8988T (cell line): ENCODE measurements at regions not wholly inside any gene's neighbourhood (a gene's known extent, or its start where the extent isn't known, plus 50 kb on each side); places are given as distances from the start of the nearest gene placed in this dataset.
"Not testable (repeated sequence)": the region's sequence is repeated elsewhere in the genome, so short reads cannot be mapped to it uniquely, and the experiment has no call there.

Experiments
- DNase-seq: peaks from one replicate; pipeline ENCODE4 v3.0.0; 2011

DNA sequence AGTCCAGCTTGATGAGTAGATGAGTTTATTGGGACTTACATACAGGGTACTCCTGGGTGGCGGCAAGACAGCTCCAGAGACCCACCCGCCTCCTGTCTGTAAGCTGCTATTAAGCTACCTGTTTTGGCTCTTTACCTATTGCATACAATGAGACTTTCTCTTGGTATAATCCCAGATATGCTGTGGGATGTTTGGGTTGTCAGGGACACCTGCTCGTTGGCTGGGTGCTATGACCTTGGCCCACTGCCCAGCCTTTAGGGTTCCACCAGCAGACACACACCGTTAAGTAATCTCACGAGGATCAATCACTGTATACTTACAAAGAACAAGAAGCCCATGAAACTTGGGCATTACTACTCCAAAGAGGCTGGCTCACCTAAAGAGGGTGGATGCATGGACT, 116.4 kb downstream of the NPIPB5 start:
- no peak for DNase-seq

DNA sequence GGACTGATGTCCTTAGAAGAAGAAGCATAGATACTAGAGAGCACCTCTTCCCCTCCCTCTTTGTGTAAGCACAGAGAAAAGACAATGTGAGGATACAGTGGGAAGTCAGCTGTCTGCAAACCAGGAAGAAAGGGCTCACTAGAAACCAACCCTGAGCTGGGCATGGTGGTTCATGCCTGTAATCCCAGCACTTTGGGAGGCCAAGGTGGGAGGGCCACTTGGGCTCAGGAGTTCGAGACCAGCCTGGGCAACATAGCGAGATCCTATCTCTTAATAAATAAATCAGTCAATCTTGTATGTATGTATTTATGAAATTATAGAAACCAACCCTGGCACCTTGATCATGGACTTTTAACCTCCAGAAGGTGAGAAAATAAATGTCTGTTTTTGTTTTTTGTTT, 118.3 kb downstream of the NPIPB5 start:
- no peak for DNase-seq

DNA sequence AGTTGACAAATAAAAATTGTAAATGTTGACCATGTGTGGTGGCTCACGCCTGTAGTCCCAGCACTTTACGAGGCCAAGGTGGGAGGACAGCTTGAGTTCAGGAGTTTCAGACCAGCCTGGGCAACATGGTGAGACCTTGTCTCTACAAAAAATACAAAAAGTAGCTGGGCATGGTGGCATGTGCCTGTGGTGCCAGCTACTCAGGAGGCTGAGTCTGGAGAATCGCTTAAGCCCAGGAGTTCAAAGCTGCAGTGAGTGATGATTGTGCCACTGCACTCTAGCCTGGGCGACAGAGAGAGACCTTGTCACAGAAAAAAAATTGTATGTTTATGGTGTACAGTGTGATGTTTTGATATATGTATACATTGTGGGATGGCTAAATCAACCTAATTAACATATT, 119.6 kb downstream of the NPIPB5 start:
- no peak for DNase-seq

DNA sequence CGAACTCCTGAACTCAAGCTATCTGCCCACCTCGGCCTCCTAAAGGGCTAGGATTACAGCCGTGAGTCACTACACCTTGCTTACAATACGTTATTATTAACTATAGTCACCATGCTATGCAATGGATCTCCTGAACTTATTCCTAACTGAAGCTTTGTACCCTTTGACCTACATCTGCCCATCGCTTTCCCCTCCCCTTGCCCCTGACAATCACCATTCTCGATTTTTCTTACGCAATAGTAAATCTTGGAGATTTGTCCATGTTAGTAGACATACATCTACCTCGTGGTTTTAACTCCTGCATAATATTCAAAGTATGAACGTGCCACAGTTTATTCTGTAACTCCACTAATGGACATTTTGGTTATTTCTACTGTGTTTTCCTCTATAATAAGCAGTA, 120.6 kb downstream of the NPIPB5 start:
- no peak for DNase-seq

DNA sequence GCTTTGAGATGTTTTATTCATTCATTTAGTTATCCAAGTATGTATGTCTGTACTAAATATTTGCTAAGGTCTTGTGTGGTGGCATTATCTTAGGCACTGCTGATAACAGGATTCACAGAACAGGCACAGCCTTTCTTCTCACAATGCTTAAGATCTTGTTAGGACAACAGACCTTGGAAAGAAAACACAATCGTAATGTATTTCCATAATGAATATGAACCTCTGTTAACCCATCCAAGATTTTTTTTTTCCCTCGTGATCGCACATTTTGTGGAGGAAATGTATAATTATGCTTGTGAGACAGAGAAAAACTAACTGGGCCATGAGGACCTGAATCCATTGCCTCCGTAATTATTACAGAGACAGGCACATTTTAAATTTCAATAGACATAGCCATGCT, 121.9 kb downstream of the NPIPB5 start:
- no peak for DNase-seq

DNA sequence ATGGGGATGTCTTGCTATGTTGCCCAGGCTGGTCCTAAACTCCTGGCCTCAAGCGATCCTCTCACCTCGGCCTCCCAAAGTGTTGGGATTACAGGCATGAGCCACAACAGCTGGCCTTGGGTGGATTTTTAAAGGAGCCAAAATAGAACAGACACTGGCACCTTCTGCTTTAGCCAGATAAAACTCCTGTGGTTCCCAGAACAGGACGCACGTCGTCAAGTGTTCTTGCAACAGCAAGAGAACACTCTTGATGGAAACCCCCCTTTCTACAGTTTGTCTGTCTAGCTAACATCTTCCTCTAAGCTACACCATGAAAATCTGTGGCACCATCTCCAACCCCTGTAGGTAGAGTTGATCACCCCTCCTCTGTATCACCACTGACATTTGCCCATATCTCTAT, 122.6 kb downstream of the NPIPB5 start:
- DNase-seq = no peak

DNA sequence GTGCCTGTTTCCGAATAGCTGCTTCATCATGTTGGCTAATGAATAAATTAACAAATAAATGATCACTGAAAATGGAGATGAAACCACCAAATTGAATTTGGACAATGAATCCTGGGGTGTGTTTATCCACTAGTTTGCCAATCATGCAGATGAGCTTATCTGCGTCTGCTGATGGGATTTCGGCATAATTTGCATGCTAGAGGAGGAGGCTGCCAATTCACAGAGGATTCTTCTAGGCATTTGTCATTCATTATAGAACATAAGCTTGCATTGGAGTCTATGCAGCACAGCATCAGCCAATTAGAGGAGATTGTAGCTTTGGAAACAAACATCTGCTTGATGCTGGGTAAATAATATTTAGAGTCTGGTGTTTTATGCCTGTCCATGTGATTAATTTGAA, 123.1 kb downstream of the NPIPB5 start:
- no peak for DNase-seq

DNA sequence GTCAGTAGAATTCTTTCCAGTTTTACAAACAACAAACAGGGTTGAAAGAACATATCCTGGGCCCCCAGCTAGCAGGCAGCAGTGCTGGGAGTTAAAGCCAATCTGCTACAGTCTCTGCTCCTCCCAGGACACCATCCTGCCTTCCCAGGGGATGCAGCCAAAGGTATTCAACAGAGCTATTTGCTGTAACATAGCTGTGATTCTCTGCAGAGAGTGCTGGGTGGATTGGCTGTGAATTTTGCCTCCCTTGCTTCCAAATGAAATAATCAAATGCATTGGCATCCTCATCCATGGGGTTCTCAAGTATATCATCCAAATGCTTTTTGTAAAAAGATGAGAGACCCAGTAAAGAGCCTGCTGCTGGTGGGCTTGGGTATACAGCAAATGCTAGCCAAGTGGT, 124.3 kb downstream of the NPIPB5 start:
- no peak for DNase-seq

DNA sequence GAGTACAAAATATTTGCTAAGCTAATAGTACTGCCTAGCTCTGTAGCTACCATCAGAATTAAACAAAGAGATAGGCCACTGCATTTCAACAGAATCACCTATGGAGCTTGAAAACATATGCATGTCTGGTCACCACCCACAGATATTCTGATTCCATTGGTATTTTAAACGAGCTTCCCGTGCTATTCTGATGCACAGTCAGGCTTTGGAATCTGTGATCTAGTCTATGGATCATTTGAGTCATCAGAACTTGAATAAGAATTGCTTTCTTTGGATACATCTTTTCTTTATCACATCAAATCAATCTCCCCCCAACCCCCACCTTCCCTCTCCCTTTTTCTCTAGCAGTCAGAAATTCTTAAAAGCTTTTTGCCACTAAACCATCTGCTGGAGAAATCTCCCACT, 124.7 kb downstream of the NPIPB5 start:
- no peak for DNase-seq

DNA sequence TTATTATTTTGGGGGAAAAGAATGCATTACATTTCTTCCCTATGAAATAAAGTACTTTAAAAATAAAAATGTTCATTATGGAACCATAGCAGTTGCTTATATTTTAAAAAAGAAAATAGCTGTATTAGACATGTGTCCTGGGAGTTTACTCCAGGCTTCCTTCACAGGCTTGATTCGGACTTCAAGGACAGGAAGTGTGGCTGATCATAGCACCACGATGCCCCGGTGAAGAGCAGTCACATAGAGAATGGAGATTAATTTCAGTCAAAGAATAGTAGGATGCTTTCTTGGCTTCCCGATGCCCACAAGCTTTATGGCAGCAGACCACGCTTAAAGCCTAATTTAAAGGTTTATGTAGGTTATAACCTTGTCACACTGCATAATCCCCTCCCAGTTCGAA, 125.1 kb downstream of the NPIPB5 start:
- no peak for DNase-seq

DNA sequence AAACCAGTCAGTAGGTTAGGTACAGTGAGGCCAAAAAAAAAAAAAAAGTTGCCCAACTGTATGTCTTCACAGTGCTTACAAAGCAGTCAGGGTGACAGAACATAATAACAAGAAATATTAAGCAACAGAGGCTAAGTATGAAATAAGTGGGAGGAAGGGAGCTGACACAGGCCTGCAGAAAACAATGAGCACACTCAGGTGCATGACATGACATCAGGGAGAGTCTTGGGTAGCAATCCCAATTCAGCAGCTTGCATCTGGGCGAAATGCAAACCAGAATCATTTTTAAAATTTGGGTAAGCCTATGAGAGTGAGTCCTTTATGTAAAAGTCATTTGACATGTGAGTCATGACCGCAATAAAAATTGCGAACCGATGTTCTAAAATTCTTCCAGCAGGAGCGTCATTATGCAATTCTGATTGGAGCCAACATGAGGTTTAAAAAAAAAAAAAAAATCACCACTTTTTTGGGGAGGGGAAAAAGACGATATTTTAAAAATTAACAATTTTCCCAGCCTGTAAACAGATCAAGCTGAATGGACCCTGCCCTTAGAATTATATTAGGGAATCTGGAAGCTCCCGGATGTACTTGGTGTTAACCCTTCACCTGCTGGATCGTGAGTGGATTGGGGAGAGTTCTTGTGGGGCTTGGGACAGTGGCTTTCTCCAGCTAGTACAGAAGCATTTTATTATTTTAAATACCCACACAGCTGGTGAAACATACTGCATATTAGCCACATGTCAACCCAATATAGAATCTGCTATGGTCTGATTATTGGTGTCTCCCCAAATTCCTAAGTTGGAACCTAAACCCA, 127.9 kb downstream of the NPIPB5 start:
- no peak for DNase-seq

DNA sequence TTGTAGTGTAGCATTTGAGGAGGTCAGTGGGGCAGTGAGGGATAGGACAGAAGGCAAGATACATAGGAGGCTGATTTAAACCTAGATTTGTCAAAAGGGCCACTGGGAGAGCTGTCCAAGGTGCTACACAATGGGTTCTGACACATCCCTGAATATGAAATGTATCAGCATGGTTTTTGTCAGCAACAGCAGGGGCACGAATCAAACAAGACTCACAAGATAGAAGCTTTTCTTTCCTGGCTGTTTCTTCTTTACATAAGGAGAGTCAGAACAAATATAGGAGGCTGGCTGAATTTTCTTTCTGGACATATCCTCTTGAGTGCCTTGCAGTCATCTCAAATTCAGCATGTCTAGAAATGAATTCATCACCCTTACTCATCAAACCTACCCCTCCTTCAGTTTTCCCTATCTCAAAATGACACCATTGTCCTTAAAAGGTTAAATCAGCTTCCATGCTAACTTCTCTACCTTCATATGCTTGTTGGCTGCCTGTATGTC, 130.5 kb downstream of the NPIPB5 start:
- no peak for DNase-seq

DNA sequence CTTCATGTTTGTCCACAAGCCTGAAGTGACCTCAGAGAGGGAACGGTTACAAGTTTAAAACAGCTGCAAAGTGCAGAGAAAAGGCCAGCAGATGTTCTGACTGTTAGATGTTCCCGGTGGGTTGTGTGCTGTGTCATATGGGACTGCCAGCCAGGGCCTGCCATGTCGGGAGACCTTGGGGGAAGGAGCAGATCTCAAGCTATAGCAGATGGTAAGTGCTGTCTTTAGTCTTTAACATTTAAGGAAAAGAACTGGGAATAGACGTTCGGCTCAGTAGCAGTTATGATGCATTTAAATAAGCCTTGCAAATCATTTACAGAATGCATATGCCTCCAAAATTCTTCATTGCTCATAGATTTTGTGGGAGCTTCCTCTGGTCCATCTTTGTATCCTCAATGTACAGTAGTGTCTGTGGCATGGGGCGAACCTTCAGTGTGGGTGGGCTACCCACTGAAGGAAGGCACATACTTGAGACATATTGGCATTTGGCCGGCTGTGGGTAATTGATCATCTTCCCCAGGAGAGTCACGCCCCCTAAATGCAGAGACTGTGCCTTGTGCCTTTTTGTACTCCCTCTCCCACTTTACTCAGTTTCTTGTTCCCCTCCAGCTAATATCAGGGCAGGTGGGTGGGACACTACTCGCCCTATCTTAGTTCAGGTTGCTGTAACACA, 131.9 kb downstream of the NPIPB5 start:
- no peak for DNase-seq

DNA sequence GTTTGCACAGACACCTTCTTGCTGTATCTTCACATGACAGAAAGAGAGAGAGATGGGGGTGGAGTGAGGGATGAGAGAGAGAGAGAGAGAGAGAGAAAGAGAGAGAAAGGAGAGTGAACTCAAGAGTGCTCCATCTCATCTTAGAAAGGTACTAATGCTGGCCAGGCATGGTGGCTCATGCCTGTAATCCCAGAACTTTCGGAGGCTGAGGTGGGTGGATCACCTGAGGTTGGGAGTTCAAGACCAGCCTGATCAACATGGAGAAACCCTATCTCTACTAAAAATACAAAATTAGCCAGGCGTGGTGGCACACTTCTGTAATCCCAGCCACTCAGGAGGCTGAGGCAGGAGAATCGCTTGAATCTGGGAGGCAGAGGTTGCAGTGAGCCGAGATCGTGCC, 132.5 kb downstream of the NPIPB5 start:
- DNase-seq = not testable (repeated sequence)

DNA sequence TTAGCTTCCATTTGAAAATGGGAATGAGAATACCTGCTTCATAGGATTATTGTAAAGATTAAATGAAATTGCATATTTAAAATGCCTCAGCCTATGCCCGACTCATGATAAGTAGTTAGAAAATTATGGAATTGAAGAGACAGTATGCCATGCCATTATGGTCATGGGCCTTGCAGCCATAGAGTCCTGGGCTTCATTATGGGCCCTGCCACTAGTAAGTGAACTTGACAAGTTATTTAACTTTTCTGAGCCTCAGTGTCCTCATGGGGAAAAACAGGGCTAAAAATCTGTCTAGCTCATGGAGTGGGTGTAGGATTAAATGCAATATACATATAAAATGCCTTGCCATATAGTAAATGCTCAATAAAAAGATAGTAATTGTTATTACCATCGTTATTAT, 133.2 kb downstream of the NPIPB5 start:
- no peak for DNase-seq

DNA sequence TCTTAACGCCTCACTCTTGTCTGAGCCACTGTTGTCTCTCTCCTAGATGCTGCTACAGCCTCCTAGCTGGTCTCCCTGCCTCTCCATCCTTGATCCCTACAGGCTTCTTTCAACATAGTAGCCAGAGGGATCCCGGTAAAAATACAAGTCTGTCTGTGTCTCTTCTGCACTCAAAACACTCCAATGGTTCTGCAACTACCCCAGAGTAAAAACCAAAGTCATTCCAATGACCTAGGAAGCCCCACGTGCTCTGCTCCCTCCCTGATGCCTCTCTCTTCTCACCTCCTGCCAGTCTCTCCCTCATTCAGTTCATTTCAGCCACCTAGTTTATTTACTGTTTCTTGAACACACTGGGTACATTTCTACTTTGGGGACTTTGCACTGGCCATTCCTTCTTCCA, 135.2 kb downstream of the NPIPB5 start:
- DNase-seq = no peak

DNA sequence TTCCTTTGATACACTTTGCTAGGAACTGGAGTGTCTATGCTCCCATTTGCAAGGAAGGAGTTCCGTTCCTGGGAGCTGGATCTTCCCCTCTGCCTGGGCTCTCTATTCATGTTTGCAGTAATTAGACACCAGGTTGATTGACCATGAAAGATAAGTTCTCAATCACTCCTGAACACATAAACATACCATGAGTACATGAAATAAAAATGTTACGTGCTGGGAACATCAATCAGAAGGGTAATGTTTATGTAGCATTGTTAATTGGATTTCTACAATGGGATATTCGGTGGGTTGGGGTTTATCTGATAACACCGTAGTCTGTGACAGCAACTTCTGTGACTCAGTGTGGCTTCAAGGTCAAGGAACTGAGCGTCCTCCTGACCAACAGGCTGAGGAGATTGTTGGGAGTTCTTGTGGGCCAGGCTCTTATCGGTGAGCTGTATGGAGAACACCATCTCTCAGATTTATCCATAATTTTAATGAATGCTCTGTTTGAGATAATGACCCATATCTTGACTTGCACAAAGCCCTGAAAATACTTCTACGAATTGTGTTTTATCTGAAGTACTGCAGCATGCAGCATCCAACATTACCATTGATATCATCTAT, 136.4 kb downstream of the NPIPB5 start:
- DNase-seq = no peak

DNA sequence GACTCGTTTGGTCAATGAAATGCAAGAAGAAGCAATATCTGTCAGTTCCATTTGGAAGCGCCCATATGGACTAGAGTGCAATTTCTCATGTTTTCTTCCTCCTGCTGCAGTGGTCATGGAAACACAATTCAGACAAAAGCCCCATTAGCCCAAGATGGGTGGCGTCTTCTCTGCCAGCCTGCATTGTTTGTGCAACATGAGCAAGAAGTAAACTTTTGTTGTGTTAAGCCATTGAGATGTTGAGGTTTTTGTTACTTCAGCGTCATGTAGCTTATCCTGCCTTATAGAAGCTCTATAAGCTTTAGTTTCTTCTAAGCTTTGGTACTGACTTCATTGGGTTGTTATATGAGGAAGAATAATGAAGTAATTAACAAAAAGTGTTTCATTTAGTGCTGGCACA, 137.4 kb downstream of the NPIPB5 start:
- no peak for DNase-seq

DNA sequence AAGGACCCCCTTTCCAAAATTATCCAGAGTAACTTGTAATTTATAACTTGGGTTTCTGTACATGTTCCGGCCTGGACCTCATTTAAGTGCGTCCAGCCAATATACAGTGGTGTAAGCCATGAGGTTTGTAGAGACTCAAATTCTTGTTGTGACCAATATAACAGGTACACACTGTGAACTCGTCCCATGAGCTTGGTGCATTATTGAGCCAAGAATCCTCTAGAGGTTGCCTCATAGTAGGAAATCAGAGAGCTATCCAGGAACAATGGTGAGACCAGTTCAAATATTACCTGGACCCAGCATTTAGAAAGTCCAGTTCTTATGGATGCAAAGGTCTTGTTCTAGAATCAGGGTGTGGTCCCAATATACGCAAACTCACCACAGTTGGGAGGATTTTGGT, 138.2 kb downstream of the NPIPB5 start:
- DNase-seq = no peak

DNA sequence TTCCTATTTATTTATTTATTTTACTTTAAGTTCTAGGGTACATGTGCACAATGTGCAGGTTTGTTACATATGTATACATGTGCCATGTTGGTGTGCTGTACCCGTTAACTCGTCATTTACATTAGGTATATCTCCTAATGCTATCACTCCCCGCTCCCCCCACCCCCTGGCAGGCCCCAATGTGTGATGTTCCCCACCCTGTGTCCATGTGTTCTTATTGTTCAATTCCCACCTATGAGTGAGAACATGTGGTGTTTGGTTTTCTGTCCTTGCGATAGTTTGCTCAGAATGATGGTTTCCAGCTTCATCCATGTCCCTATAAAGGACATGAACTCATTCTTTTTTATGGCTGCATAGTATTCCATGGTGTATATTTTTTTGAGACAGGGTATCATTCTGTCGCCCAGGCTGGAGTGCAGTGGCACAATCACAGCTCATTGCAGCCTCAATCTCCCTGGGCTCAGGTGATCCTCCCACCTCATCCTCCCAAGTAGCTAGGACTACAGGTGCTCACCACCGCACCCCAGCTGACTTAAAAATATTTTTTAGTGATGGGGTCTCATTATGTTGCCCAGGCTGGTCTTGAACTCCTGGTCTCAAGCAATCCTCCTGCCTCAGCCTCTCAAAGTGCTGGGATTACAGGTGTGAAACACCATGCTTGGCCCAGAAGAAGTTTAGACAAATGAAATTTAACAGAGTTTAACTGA, 140.6 kb downstream of the NPIPB5 start:
- DNase-seq = not testable (repeated sequence)

DNA sequence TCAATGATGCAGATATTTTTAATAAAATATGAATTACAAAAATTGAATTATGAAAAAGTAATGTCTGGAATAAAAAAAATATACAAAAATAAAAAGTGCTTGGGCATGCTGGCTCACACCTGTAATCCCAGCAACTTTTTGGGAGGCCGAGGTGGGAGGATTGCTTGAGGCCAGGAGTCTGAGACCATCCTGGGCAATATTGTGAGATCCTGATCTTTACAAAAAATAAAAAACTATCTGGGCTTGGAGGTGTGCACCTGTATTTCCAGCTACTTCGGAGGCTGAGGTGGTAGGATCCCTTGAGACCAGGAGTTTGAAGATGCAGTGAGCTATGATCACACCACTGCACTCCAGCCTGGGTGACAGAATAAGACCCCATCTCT, 141.8 kb downstream of the NPIPB5 start:
- DNase-seq = no peak

DNA sequence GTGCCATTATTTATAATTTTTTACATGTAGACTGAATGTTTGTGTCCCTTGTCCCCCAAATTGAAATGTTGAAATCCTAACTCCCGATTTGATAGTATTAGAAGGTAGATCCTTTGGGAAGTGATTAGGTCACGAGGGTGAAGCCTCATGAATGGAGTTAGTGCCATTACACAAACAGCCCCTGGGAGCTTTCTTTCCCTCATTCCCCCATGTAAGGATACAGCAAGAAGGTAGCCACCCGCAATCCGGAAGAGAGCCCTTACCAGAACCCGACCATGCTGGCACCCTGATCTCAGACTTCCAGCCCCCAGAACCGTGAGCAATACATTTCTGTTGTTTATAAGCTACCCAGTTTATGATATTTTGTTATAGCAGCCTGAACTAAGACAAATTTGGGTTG, 143.2 kb downstream of the NPIPB5 start:
- no peak for DNase-seq

DNA sequence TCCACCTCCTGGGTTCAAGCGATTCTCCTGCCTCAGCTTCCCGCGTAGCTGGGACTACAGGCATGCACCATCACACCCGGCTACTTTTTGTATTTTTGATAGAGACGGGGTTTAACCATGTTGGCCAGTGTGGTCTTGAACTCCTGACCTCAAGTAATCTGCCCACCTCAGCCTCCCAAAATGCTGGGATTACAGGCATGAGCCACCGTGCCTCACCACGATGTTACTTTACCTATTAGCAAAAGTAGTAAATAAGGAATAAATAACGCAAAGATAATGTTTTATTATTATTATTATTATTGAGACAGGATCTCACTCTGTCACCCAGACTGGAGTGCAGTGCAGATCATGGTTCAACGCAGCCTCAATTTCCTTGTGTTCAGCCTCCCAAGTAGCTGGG, 145.9 kb downstream of the NPIPB5 start:
- DNase-seq = not testable (repeated sequence)

DNA sequence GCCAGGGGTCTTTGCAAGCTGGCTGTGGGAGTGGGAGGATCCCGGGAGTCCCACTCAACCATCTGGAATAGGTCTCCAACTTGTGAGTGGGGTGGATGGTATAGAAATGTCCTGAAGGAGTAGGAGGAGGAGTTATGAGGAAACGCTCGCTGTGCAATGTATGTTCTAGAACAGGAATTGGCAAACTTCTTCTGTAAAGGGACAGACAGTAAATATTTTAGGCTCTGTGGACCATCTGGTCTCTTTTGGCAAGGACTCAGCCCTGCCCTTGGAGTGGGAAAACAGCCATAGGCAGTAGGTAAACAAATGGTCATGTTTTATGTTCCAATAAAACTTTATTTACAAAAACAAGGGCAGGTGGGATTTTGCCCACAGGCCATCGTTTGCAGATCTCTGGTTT, 149.2 kb downstream of the NPIPB5 start:
- DNase-seq = no peak
